Hepatocyte (in vitro differentiated cells): ENCODE measurements at regions not wholly inside any gene's neighbourhood (a gene's known extent, or its start where the extent isn't known, plus 50 kb on each side); places are given as distances from the start of the nearest gene placed in this dataset.

ENCODE experiments used
- EZH2 ChIP-seq: fragments of 200-600 bp; sonication (generic); IDR thresholded peaks from 2 replicates; pipeline ENCODE4 v1.6.1; 2016; ENCODE audit warnings: antibody characterized with exemption, mild to moderate bottlenecking, borderline replicate concordance
- EZH2phosphoT487 ChIP-seq: fragments of 200-600 bp; sonication (generic); IDR thresholded peaks from one replicate; pipeline ENCODE4 v1.6.1; 2018; ENCODE audit warnings: antibody characterized with exemption, mild to moderate bottlenecking, low read depth, moderate library complexity; ENCODE audit not compliant: unreplicated experiment, severe bottlenecking
- TF ChIP-seq, protein P1 (sequence below): fragments of 200-600 bp; sonication (generic); IDR thresholded peaks from 2 replicates; pipeline ENCODE4 v1.5.1; 2016; ENCODE audit warnings: antibody characterized with exemption, mild to moderate bottlenecking; ENCODE audit not compliant: poor library complexity

- TF ChIP-seq EZH2: no peak
- TF ChIP-seq, protein P1, sequence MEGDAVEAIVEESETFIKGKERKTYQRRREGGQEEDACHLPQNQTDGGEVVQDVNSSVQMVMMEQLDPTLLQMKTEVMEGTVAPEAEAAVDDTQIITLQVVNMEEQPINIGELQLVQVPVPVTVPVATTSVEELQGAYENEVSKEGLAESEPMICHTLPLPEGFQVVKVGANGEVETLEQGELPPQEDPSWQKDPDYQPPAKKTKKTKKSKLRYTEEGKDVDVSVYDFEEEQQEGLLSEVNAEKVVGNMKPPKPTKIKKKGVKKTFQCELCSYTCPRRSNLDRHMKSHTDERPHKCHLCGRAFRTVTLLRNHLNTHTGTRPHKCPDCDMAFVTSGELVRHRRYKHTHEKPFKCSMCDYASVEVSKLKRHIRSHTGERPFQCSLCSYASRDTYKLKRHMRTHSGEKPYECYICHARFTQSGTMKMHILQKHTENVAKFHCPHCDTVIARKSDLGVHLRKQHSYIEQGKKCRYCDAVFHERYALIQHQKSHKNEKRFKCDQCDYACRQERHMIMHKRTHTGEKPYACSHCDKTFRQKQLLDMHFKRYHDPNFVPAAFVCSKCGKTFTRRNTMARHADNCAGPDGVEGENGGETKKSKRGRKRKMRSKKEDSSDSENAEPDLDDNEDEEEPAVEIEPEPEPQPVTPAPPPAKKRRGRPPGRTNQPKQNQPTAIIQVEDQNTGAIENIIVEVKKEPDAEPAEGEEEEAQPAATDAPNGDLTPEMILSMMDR: no peak
- TF ChIP-seq EZH2phosphoT487: no peak
Observed at GRCh38 chr7:24141874-24142509, 142.0 kb upstream of the NPY start.
